ENCODE measurements at regions not wholly inside any gene's neighbourhood (a gene's known extent, or its start where the extent isn't known, plus 50 kb on each side); places are given as distances from the start of the nearest gene placed in this dataset.
"Not testable (repeated sequence)": the region's sequence is repeated elsewhere in the genome, so short reads cannot be mapped to it uniquely, and the experiment has no call there.

DNA sequence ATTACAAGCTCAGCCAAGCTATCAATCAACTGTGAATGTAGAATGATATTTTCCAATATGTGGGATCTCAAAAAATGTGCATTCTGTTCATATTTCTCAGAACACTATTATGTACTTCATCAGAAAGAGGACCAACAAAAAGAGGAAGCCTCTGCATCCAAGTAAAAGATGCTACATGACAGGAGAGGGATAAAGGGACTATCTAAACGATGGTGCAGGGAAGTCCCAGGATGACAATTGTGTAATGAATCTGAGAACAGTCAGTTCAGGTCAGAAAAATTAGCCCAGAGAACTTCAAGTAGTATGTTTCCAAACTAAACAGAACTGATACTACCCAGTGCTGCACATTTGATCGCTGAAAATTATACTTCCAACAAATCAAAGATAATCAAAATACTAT lies 127.0 kb downstream of the ZNF330 start:
- no peak for DNase-seq

DNA sequence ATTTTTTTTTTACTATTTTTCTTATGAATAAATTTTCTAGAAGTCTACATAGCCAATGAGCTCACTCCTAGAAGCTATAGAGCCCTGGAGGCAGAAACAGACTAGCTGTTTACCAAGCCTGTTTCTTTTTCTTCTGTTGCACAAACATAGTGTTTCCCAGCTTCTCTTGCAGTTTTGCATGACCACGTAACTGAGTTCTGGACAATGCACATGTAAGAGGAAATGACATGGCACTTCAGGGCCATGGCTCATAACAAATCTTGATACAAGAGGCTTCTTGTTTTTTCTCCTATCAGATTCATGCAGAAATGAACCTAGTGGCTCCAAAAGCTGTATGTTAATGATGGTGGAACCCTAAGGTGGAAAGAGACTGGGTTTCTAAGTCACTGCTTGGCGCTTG lies 127.4 kb downstream of the ZNF330 start:
- DNase-seq = no peak

DNA sequence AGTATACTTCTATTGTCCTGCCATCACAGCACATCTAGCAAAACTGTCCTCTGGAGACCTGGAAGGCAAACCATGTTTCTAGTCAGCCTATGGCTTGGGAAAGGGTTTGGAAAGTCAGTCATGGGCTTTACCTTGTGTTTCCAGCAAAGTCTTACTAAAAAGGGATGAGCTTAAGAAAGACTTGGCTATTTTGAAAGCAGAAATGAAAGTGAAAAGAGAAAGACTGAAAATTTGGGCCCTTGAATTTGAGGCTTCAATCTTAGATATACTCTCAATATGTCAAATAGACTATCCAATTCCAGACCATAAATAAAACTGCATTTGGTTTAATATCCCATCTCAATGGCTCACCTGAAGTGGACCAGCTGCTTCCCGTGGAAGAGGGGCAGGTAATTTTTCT lies 127.9 kb downstream of the ZNF330 start:
- DNase-seq = no peak

DNA sequence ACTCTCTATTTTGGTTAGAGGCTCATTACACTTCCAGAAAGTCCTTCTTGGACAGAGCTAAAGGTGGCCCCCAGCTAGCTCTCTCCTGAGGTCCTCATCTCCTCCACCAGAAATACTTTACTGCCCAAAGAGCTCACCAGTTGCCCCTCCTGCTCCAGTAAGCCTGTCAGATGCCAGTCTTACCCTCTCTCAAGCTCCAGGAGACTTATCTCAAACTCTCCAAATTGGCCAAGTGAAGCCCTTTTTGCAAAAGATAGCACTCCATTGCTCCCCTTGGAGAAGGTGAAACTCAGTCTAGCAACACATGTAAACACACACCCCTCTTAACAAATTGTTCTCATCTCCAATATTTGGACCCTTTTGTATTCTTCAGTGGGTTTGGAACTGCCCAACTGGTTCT lies 128.5 kb downstream of the ZNF330 start:
- DNase-seq = no peak

DNA sequence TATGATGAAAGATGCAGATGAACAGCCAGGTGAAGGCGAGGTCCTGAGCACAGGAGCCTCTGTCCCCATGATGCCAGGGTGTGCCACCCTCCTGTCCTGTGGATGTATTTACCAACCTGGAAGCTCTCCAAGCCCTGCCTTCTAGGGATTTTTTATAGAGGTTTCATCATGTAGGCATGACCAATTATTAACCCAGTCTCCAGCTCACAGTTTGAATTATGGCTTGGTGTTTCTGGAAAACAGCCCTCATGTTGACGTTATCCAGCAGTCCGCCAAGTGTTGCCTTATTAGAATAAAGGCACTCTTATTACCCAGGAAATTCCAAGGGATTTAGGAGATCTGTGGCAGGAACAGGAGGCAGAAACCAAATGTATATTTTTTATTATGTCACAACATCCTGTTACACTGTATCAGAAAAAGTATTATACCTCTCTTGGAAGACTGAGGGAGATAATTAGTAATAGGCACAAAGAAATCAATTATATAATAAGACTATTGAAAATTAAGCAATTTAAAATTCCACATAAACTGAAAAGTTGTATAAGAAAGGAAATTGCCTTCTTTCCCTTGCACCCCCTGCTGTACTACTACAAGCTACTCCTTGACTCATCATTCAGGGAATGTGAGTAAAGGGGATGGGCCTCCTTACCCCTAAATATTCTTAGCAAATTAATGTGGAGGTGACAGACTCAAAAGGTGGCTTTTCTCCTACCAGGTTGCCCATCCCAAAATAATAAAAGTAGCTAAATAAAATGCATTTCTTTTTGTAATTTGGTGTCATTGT lies 129.6 kb downstream of the ZNF330 start:
- DNase-seq = no peak

DNA sequence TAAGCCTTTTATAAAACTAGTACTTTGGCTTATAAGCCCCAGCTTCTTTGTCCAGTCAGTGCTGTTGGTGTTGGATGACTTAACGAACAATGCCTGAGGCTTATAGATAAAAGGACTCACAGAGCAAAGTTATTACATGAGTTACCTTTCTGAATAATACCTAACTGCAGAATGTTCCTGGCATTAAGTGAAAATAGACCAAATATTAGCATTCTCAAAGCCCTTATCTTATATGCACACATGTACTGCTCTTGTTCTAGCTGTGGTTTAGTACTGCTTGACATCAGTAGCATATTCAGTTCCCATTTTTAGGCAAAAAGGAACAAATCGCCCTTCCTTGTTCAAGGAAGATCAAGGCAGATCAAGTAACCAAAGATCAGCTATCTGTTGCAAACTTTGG lies 131.6 kb downstream of the ZNF330 start:
- DNase-seq = no peak

DNA sequence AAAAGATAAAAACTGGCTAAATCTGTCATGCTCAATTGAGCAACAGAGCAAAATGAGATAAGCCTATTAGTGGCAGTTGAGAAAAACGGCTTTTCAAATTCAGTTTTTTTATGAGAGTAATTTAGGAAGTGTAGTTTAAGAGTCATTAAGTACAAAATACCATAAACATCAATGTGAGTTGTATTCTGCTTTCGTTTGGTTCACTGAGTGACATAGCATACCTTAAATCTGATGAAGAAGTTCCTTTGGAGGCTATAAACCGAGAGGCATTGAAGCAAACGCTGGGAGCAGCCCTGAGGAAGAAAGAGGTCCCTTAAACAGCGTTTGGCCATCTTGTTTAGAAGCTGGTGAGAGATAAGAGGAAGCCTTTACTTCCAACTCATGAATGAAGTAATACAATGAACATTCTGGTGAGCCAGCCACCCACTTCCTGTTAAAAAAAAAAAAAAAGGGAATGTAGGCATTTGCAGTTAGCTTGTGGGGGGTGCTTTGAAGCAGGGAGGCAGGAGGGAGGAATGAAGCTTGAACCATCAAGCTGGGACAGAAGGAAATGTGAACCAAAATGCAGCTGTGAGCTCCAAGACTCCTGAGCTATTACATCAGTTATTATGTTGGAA lies 132.3 kb downstream of the ZNF330 start:
- DNase-seq = no peak

DNA sequence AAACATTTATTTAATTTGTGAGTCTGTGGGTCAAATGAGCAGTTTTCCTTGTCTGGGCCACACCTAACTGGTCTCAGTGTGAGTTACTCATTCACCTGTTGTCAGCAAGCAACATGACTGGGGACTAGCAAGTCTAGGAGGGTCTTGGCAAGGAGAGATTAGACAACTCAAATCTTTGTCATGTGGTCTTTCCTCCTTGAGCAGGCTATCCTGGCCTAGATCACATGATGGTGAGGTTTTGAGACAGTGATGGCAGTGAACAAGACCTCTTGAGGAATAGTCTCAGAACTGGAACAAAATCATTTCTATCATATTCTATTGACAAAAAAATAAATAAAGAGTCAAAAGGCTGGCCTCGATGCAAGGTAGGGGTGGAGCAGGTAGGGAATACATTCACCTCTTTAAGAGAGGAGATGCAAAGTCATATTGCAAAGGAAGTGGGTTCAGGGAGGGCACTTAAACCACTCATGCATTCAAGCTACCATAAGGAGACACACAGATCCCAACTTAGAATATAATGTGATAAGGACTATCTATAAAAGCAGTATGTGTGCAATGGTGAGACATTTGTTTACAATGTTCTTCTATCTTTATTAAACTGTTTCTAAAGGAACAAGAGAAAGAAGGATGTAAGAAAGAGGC lies 135.7 kb downstream of the ZNF330 start:
- DNase-seq = no peak

DNA sequence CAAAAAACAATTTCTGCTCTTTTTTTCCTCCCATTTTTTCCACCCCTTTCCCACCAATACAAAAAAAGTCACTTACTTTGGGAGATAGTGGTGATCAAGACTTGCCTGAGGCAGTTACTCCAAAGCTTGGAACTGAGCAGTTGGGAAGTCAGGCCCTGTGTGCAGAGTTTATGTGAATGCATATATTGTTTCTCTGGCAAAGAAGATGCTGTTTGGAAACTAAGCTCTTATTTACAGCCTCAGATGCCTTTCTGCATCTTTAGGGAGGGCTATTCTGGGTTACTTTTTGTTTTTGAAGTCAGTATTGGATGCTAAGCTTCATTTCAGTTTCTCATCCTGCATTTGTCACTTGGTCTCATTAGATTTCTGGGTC lies 136.3 kb downstream of the ZNF330 start:
- no peak for DNase-seq

DNA sequence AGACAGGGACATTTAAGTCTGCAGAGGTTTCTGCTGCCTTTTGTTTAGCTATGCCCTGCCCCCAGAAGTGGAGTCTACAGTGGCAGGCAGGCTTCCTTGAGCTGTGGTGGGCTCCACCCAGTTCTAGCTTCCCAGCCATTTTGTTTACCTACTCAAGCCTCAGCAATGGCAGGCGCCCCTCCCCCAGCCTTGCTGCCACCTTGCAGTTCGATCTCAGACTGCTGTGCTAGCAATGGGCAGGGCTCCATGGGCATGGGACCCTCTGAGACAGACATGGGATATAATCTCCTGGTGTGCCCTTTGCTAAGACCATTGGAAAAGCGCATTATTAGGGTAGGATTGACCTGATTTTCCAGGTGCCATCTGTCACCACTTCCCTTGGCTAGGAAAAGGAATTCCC lies 147.5 kb downstream of the ZNF330 start:
- not testable (repeated sequence) for DNase-seq

DNA sequence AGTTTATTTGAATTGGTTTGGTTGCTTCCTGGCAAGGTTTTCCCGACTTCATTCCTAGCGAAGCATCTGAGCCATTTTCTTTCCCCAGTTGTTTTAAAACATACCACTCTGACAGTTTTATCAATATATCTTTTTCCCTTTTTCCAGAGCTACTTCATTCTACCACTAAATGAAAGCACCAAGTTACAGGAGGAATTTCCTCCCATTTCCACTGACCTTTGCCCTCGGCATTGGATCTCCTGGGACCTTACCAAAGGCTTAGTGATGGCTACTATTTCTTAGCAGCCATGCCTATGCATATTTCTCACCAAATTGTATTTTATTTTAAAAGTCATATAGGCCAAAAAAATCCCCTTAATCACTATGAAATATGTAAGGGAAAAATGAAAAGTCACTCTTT lies 150.5 kb downstream of the ZNF330 start:
- DNase-seq = no peak

DNA sequence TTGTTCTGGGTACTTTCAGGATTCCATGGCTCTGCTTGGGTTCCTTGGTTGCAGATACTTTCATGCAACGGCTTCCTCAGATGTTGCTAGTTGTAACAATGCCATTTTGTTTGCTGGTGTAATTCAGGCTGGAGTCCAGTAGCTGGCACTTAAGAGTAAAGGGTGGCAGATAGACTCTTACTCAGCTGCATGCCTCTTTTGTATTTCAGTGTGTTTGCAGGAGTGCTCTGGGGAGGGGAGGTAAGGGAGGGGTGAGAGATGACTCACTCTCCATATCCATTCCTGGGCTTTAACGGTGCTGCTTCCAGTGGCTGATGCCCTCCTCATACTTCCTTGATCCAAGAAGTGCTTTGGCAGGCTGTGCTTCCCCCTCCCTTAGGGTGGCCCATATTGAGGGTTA lies 155.2 kb downstream of the ZNF330 start:
- DNase-seq = peak; percentile 1

DNA sequence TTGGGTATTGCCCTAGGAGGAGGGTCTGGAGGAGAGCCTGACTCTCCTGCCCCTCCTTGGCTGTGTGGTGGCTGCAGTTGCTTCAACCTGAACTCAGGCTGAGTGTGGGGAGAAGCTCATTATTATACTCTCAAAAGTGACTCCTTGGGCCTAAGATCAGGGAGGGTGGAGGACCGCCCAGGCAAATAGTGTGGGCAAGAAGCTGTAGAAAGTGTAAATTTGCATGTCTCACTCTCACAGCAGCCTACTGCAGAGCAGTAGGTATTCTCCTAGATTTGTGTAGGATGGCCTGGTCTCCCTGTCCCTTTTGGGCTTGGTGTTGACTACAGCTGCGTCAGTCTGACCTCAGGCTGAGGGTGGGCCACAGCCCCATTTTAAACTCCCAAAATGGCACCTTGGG lies 156.1 kb downstream of the ZNF330 start:
- no peak for DNase-seq

DNA sequence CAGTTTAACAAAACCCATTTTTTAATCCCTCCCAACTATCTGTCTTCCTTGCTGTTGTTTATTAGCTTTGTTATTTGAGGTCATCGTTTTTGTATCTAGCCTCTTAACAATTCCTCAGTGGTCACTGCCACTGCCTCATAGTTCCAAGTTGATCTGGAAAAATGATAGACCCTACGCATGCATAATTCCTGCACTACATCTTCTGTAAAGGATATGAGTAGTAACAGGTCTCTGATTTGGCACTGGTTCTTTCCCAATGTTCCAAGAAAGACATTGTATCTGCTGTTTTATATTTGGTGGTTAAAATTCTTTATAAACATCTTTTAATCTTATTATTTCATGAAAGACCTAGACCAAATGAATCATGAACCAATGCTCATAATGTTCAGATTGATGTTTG lies 166.6 kb downstream of the ZNF330 start:
- no peak for DNase-seq

DNA sequence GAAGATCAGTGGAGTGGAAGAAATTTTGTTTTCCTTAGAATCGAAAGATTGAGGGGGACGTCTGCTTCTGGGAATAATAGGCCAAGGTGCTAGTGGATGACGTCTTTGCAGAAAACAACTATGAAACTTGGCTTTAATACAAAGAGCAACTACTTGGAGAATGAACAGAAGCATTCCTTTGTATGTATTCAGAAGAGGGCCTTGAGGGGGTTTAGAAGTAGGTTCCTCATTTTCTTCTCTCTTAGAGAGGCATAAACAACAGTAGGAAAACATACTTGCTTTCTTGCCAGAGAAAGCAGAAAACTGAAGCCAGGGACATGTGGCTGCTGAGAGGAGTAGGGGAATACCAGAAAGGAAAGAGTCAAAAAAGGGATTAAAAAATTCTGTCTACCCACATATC lies 167.8 kb downstream of the ZNF330 start:
- DNase-seq = no peak

DNA sequence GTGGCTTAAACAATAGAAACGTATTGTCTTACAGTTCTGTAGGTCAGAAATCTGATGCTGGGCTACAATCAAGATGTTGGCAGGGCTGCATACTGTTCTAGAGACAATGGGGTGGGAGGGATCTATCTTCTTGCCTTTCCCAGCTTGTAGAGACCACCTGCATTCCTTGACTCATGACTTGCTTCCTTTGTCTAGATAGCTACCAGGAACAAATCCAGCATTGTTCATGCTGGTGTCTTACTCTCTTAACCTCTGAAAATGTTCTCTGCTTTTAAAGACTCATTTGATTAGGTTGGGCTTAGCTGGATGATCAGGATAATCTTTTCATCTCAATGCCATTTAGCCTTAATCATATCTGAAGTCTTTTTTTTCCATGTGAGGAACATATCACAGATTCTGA lies 169.0 kb downstream of the ZNF330 start:
- DNase-seq = no peak

DNA sequence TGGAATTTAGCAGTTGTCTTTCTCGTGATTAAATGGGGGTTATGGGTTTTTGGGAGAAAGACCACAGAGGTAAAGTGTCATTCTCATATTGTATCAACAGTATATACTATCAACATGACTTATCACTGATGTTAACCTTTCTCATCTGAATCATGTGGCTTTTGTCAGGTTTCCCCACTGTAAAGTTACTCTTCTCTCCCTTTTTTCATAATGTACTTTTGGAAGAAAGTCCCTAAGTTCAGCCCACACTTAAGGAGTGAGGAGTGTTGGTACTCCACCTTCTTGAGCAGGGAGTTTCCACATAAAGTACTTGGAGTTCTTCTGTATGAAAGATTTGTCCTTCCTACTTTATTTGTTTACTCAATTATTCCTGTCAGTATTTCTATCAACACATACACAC lies 169.9 kb downstream of the ZNF330 start:
- DNase-seq = no peak

DNA sequence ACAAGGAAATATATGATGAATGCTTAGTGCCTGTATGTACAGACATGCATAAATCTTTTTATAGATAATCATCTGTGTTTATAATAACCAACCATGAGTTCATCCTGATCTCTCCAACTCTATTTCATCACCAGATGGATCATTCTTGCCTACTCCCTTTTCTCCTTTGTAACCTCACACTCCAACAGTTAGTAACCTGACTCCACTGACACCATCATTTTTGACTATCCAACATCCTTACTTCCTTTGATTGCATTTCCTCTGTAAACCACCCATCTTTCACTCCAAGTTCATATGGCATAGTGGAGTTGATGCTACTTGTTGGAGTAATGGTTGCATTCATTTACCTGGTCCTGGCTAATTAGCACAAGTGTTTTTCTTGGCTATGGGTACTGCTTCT lies 170.6 kb downstream of the ZNF330 start:
- DNase-seq = no peak

DNA sequence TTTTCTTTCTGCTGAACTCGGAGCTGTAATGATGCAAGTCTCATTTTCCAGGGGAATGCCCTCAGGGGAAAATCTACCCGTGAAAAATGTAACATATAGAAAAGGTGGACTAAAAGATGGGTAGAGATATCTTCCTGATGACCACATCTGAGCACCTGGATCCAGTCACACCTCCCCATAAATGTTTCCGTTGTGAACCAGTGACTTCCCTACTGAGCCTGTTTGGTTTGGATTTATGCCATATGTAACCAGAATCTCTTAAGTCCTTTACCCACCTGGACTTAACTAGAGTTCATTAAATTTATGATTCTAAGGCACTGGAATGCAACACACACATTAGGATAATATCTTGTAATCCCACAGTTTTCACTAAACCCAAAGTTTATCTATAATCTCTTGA lies 171.1 kb downstream of the ZNF330 start:
- no peak for DNase-seq

DNA sequence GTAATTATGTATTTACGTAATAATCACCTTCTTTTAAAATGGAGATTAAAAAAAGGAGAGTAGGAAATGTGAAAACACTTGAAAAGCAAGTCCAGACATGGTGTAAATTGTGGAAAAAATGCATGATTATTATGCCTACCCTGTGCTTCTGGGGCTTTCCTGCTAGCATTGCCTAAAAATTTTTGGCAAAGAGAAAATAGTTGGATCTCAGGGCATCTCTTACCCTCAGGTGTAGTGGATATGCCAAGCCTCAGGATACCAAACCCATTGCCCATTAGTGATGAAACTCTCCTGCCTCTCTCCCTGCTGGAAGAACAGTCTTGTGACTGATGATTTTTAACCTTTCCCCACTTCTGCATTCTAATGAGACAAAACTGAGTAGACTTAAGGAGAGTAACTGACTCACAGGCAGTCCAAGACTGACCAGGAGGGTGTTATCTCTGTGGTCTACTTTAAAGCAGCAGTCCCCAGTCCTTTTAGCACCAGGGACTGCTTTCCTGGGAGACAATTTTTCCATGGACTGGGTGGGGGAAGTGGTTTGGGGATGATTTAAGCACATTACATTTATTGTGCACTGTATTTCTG lies 174.6 kb downstream of the ZNF330 start:
- DNase-seq = no peak

DNA sequence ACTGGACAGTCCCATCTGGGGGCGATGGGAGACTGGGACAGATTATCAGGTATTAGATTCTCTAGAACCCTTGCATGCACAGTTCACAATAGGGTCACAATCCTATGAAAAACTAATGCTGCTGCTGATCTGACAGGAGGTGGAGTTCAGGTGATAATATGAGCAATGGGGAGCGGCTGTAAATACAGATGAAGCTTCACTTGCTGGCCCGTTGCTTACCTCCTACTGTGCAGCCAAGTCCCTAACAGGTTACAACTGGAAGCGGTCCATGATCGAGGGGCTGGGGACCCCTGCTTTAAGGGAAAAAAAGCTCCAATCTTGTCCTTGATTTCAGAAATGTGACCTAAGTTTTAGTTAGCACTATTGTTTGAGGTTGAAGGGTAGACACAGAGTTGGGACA lies 175.2 kb downstream of the ZNF330 start:
- DNase-seq = no peak

DNA sequence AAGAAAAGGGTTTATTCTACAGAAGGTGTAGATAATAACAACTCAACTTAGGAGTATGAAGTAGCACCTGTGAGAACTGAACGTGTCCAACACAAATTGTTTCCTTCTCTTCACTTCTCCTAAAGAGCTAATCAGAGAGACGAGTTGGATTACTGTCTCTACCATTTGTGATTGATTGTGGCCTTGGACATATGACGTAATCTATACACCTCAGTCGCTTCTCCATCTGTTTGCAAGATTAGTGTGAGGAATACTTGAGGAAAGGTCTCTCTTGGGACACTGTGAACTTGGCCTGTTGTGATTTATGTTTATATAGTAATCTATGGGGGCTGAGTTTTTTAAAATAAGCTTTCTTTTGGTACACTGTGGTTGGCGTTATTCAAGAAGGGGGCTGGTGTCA lies 182.0 kb downstream of the ZNF330 start:
- no peak for DNase-seq

DNA sequence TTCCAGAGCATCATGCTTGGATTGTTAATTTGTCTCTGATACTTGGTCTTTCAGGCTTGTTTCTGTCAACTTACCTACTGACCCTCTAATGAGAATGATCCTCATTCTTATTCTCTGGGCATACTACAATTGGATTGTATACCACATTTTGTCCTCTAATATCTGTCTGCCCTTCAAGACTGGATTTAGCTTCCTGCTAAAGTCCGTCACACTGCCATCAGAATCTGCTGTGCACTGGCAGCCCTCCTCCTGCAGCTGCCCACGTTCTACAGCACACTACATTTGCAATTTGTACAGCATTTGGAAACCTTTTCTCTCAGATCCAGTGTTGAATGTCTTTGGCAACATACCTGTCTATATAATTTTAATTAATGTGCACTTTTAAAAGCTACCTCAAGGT lies 183.1 kb downstream of the ZNF330 start:
- DNase-seq = no peak

DNA sequence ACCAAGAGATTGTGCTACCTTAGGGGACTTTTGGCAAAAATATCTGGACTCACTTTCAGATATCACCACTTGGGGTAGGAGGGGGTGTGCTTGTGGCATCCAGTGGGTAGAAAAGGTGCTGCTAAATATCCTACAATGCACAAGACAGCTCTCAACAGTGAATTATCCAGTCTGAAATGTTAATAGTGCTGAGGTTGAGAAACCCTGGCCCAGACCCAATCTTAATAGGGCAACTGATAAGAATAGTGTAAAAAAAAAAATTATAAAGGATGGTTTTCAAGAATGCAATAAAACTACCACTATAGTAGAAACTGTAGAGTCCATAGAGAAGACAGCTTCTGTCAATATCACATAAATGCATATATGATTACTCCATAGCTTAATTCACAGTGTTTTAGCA lies 185.5 kb downstream of the ZNF330 start:
- DNase-seq = no peak

All from GOT3 (cell line).